Gastrocnemius medialis (tissue), 4 donors: ENCODE measurements at regions not wholly inside any gene's neighbourhood (a gene's known extent, or its start where the extent isn't known, plus 50 kb on each side); places are given as distances from the start of the nearest gene placed in this dataset.

Experiments
- ATAC-seq, 2 donors: fragments of 150-250 bp; one replicate each; pipeline ENCODE4 v1.9.1; 2016
- DNase-seq, 2 donors: peaks; one replicate each; pipeline ENCODE4 v3.0.0-alpha.2; 2019
- H3K27ac ChIP-seq, 4 donors: fragments of 200-600 bp; sonication (generic); 1 replicate in 1 of 4; 2 replicates in 3 of 4; pipeline ENCODE4 v1.5.1; 2016 to 2018; ENCODE audit warnings: mild to moderate bottlenecking in 2 of 4, moderate library complexity in 1 of 4
- H3K27me3 ChIP-seq, 3 donors: fragments of 200-600 bp; sonication (generic) in 2 of 3; 1 replicate in 1 of 3; 2 replicates in 2 of 3; pipeline versions ENCODE4 v1.5.1 to v1.6.0; 2016 to 2019; ENCODE audit warnings: mild to moderate bottlenecking in 1 of 3, moderate library complexity in 1 of 3
- H3K36me3 ChIP-seq, 2 donors: fragments of 200-600 bp; sonication (generic) in 1 of 2; one replicate each; pipeline ENCODE4 v1.5.1; 2017 to 2018
- H3K4me1 ChIP-seq, 2 donors: fragments of 200-600 bp; sonication (generic) in 1 of 2; one replicate each; pipeline ENCODE4 v1.5.1; 2016 to 2017; ENCODE audit warnings: mild to moderate bottlenecking in 2 of 2
- H3K4me3 ChIP-seq, 4 donors: fragments of 200-600 bp; sonication (generic) in 3 of 4; 1 replicate in 1 of 4; 2 replicates in 3 of 4; pipeline ENCODE4 v1.5.1; 2016 to 2019; ENCODE audit warnings: mild to moderate bottlenecking in 2 of 4
- H3K9me3 ChIP-seq, 3 donors: fragments of 200-600 bp; sonication (generic) in 2 of 3; 1 replicate in 1 of 3; 2 replicates in 2 of 3; pipeline ENCODE4 v1.5.1; 2016 to 2019
- CTCF ChIP-seq, 5 experiments: fragments of 450-650 bp in 3 of 5; fragments of 200-600 bp in 2 of 5; sonication (generic) in 2 of 5; IDR thresholded peaks in 4 of 5; conservative IDR thresholded peaks in 1 of 5; 1 replicate in 4 of 5; 2 replicates in 1 of 5; pipeline ENCODE4 v1.5.1; 2016 to 2019; ENCODE audit warnings: antibody characterized with exemption in 5 of 5, mild to moderate bottlenecking in 3 of 5, moderate library complexity in 3 of 5
- POLR2A ChIP-seq, 2 donors: fragments of 450-650 bp; IDR thresholded peaks; one replicate each; pipeline ENCODE4 v1.6.1; 2017; ENCODE audit warnings: antibody characterized with exemption in 2 of 2, mild to moderate bottlenecking in 2 of 2, moderate library complexity in 2 of 2
- in situ Hi-C, 4 donors: fragments of 200-750 bp; cut with MboI; loops; one replicate each; pipeline versions ENCODE4 v1.15.0 to v1.8.0; 2017; ENCODE audit warnings: low sequenced_read_pairs in 4 of 4
- intact Hi-C: fragments of 100-400 bp; cut with DNase I; formaldehyde crosslinking; loops from one replicate; pipeline ENCODE4 v1.15.1; 2023; ENCODE audit warnings: low total_unique reads

GRCh38 chr9:121568343-121569265 lies 69.0 kb upstream of the GGTA1 start:
- ATAC-seq (peak; percentile 11 to 12), DNase-seq (peak; percentile 50 to 70)
- Histone ChIP-seq H3K36me3 (no peaks in the 10 kb centered on the region), H3K9me3 (no peaks in the 10 kb centered on the region), H3K4me3 (peak overlapping the region; percentile 45 to 57 (median 52)), H3K4me1 (peaks cover 72% of the 10 kb centered on the region in 2 donors), H3K27ac (peak overlapping the region; percentile 91 to 97 (median 96)), H3K27me3 (no peaks in the 10 kb centered on the region)
- intact Hi-C loops (no loop called here), in situ Hi-C loops (no loop called here)
- no peak for TF ChIP-seq POLR2A (IDR thresholded peaks at IDR 0.05)
- no peak for TF ChIP-seq CTCF (IDR thresholded peaks at IDR 0.05 in 4 of 5, conservative IDR thresholded peaks at IDR 0.05 in 1 of 5)

- H3K4me1 ChIP-seq = peaks cover 78% of the 10 kb centered on the region in 2 donors
- in situ Hi-C loops = no loop called here
These were observed 69.6 kb upstream of the GGTA1 start for GRCh38 chr9:121569266-121569648.

GRCh38 chr9:121572581-121572980 lies 72.9 kb upstream of the GGTA1 start:
- no peak for TF ChIP-seq POLR2A (IDR thresholded peaks at IDR 0.05)
- no peak for TF ChIP-seq CTCF (IDR thresholded peaks at IDR 0.05 in 4 of 5, conservative IDR thresholded peaks at IDR 0.05 in 1 of 5)
- ATAC-seq (peak in 1 of 2 donors; percentile 18), DNase-seq (no peak)
- Histone ChIP-seq H3K36me3 (no peaks in the 10 kb centered on the region), H3K27me3 (no peaks in the 10 kb centered on the region), H3K4me1 (peaks cover 66 to 77% of the 10 kb centered on the region in 2 donors), H3K4me3 (no peak overlapping the region), H3K9me3 (no peaks in the 10 kb centered on the region), H3K27ac (peak overlapping the region in 2 of 4 donors; percentile 32 to 68)
- intact Hi-C loops = no loop called here
- in situ Hi-C loops = no loop called here

More at GRCh38 chr9:121569266-121569648, 69.6 kb upstream of the GGTA1 start:
- DNase-seq (no peak), ATAC-seq (no peak)
- no peaks in the 10 kb centered on the region for H3K36me3 ChIP-seq
- peak overlapping the region; percentile 91 to 97 (median 96) for H3K27ac ChIP-seq
- H3K9me3 ChIP-seq = no peaks in the 10 kb centered on the region
- H3K4me3 ChIP-seq = no peak overlapping the region
- intact Hi-C loops = no loop called here
- TF ChIP-seq POLR2A (IDR thresholded peaks at IDR 0.05) (no peak), CTCF (IDR thresholded peaks at IDR 0.05 in 4 of 5, conservative IDR thresholded peaks at IDR 0.05 in 1 of 5) (no peak)
- H3K27me3 ChIP-seq = no peaks in the 10 kb centered on the region

GRCh38 chr9:121573717-121574485 lies 74.3 kb upstream of the GGTA1 start:
- Histone ChIP-seq H3K27ac (peak overlapping the region; percentile 52 to 68 (median 60)), H3K4me1 (peaks cover 57 to 71% of the 10 kb centered on the region in 2 donors), H3K27me3 (no peaks in the 10 kb centered on the region), H3K36me3 (no peaks in the 10 kb centered on the region), H3K4me3 (no peak overlapping the region), H3K9me3 (no peaks in the 10 kb centered on the region)
- in situ Hi-C loops = no loop called here
- DNase-seq = peak in 1 of 2 donors; percentile 63
- TF ChIP-seq CTCF (IDR thresholded peaks at IDR 0.05 in 4 of 5, conservative IDR thresholded peaks at IDR 0.05 in 1 of 5) = peak in 2 of 5 experiments; percentile 31 to 39
- TF ChIP-seq POLR2A (IDR thresholded peaks at IDR 0.05) = no peak
- peak; percentile 38 to 66 for ATAC-seq
- intact Hi-C loops = no loop called here
